A673 (cell line): ENCODE measurements at regions not wholly inside any gene's neighbourhood (a gene's known extent, or its start where the extent isn't known, plus 50 kb on each side); places are given as distances from the start of the nearest gene placed in this dataset.

ENCODE experiments used
- BruUV-seq: library from RNA; stranded (reverse); fragments of 400-500 nt; replicated peaks from 2 replicates; lab custom pipeline; 2021; lab: Mats Ljungman, UMichigan
- CTCF ChIA-PET: fragments of 300-600 bp; sonication (Branson Sonifier 250); formaldehyde crosslinking; loops from one replicate; lab custom pipeline; 2022; ENCODE audit warnings: antibody characterized with exemption; lab: Charles Lee
- POLR2A ChIA-PET: fragments of 300-600 bp; sonication (Branson Sonifier 250); formaldehyde crosslinking; loops from one replicate; lab custom pipeline; 2022; ENCODE audit warnings: antibody characterized with exemption; ENCODE audit not compliant: low non-redundant PET; lab: Charles Lee
- DNase-seq: peaks from one replicate; pipeline ENCODE4 v3.0.0-alpha.2; 2015; ENCODE audit warnings: low spot score
- H3K27ac ChIP-seq: fragments of 200-600 bp; sonication (generic); 2 replicates; pipeline ENCODE4 v1.5.1; 2016; ENCODE audit warnings: mixed run types, low read depth, mild to moderate bottlenecking, mixed read lengths, antibody characterized with exemption, low read length; ENCODE audit not compliant: poor library complexity, severe bottlenecking
- H3K27me3 ChIP-seq: fragments of 200-600 bp; sonication (generic); replicated peaks from 2 replicates; pipeline ENCODE4 v1.6.1; 2017; ENCODE audit warnings: mixed run types, low read depth, mild to moderate bottlenecking, mixed read lengths, antibody characterized with exemption, low read length; ENCODE audit not compliant: insufficient read depth, poor library complexity
- H3K36me3 ChIP-seq: fragments of 200-600 bp; sonication (generic); 2 replicates; pipeline ENCODE4 v1.6.1; 2016; ENCODE audit warnings: mixed run types, mild to moderate bottlenecking, mixed read lengths, antibody characterized with exemption, low read length; ENCODE audit not compliant: insufficient read depth, poor library complexity, severe bottlenecking
- H3K4me1 ChIP-seq: fragments of 200-600 bp; sonication (generic); 2 replicates; pipeline ENCODE4 v1.6.1; 2017; ENCODE audit warnings: mixed run types, mild to moderate bottlenecking, mixed read lengths, antibody characterized with exemption, low read length; ENCODE audit not compliant: insufficient read depth, poor library complexity, severe bottlenecking
- H3K4me3 ChIP-seq: fragments of 200-600 bp; sonication (generic); 2 replicates; pipeline ENCODE4 v1.5.1; 2016; ENCODE audit warnings: low read depth, mixed run types, mild to moderate bottlenecking, mixed read lengths, low read length; ENCODE audit not compliant: poor library complexity, severe bottlenecking
- H3K9me3 ChIP-seq: fragments of 200-600 bp; sonication (generic); 2 replicates; pipeline ENCODE4 v1.6.1; 2016; ENCODE audit warnings: mixed run types, low read depth, mild to moderate bottlenecking, mixed read lengths, antibody characterized with exemption, low read length; ENCODE audit not compliant: poor library complexity, severe bottlenecking
- CTCF ChIP-seq: fragments of 300-800, 200-600 bp; sonication (generic); conservative IDR thresholded peaks from 2 replicates; pipeline ENCODE4 v1.5.1; 2017; ENCODE audit warnings: low read depth, mild to moderate bottlenecking, antibody characterized with exemption, low read length, moderate library complexity, mixed read lengths
- EZH2 ChIP-seq: fragments of 200-600 bp; sonication (generic); IDR thresholded peaks from 2 replicates; pipeline ENCODE4 v1.6.1; 2017; ENCODE audit warnings: borderline replicate concordance, low read depth, mild to moderate bottlenecking, mixed read lengths, antibody characterized with exemption, low read length; ENCODE audit not compliant: poor library complexity, severe bottlenecking
- intact Hi-C: fragments of 100-400 bp; cut with micrococcal nuclease; formaldehyde crosslinking; loops from one replicate; pipeline ENCODE4 v1.10.0; 2022; ENCODE audit not compliant: unreplicated experiment

- no peak for DNase-seq
- Histone ChIP-seq H3K9me3 (no peaks in the 10 kb centered on the region), H3K27ac (no peak overlapping the region), H3K27me3 (no peaks in the 10 kb centered on the region), H3K4me1 (no peaks in the 10 kb centered on the region), H3K36me3 (no peaks in the 10 kb centered on the region), H3K4me3 (no peak overlapping the region)
- ChIA-PET CTCF (no interaction called here), POLR2A (no interaction called here)
- TF ChIP-seq CTCF (no peak), EZH2 (no peak)
- no TSS peak for BruUV-seq
- intact Hi-C loops, result no loop called here
These were observed 161.8 kb downstream of the PSMG1 start for GRCh38 chr21:39021478-39021832.

- Histone ChIP-seq H3K4me3 (no peak overlapping the region), H3K4me1 (no peaks in the 10 kb centered on the region), H3K9me3 (no peaks in the 10 kb centered on the region), H3K27ac (no peak overlapping the region), H3K36me3 (no peaks in the 10 kb centered on the region), H3K27me3 (no peaks in the 10 kb centered on the region)
- TF ChIP-seq CTCF, result no peak
- no peak for TF ChIP-seq EZH2
- POLR2A ChIA-PET, result no interaction called here
- CTCF ChIA-PET, result no interaction called here
- DNase-seq, result no peak
- BruUV-seq, result no TSS peak
- intact Hi-C loops, result no loop called here
These were observed 162.3 kb downstream of the PSMG1 start for GRCh38 chr21:39020751-39021477.

- Histone ChIP-seq H3K4me1 (no peaks in the 10 kb centered on the region), H3K36me3 (no peaks in the 10 kb centered on the region), H3K9me3 (no peaks in the 10 kb centered on the region), H3K27ac (no peak overlapping the region), H3K4me3 (no peak overlapping the region), H3K27me3 (no peaks in the 10 kb centered on the region)
- no peak for TF ChIP-seq CTCF
- TF ChIP-seq EZH2, result no peak
- no peak for DNase-seq
- ChIA-PET CTCF (no interaction called here), POLR2A (no interaction called here)
- intact Hi-C loops, result no loop called here
- no TSS peak for BruUV-seq
These were observed 164.5 kb downstream of the PSMG1 start for GRCh38 chr21:39018730-39019129.
